H1 (cell line): ENCODE measurements at regions not wholly inside any gene's neighbourhood (a gene's known extent, or its start where the extent isn't known, plus 50 kb on each side); places are given as distances from the start of the nearest gene placed in this dataset.

Experiments used
- CHD2 ChIP-seq: IDR thresholded peaks from 2 replicates; pipeline ENCODE4 v1.6.1; 2012; ENCODE audit warnings: low read length, improper control_type of control experiment
- CREB1 ChIP-seq: IDR thresholded peaks from 2 replicates; pipeline ENCODE4 v1.6.1; 2012; ENCODE audit warnings: inconsistent platforms
- FOSL1 ChIP-seq: IDR thresholded peaks from 2 replicates; pipeline ENCODE4 v1.6.1; 2011; ENCODE audit warnings: mild to moderate bottlenecking, low read depth, low read length, moderate library complexity; ENCODE audit not compliant: insufficient read depth
- POLR2A ChIP-seq, 2 experiments: IDR thresholded peaks; 1 replicate in 1 of 2; 2 replicates in 1 of 2; pipeline ENCODE4 v1.6.1; 2011; ENCODE audit warnings: low read depth in 2 of 2, low read length in 2 of 2, mild to moderate bottlenecking in 2 of 2; ENCODE audit errors: control extremely low read depth in 1 of 2
- POU5F1 ChIP-seq: IDR thresholded peaks from 2 replicates; pipeline ENCODE4 v1.6.1; 2011; ENCODE audit warnings: low read depth, mild to moderate bottlenecking, low read length, moderate library complexity
- RAD21 ChIP-seq, 2 experiments: IDR thresholded peaks in 1 of 2; conservative IDR thresholded peaks in 1 of 2; 2 replicates each; pipeline ENCODE4 v1.6.1; 2011; ENCODE audit warnings: low read depth in 2 of 2, low read length in 2 of 2, improper control_type of control experiment in 1 of 2, inconsistent platforms in 1 of 2, mild to moderate bottlenecking in 1 of 2, moderate library complexity in 1 of 2
- TAF7 ChIP-seq: optimal IDR thresholded peaks from 2 replicates; pipeline ENCODE3; 2011; ENCODE audit warnings: low read depth, mild to moderate bottlenecking, inconsistent platforms, low read length, moderate library complexity, borderline replicate concordance
- TF ChIP-seq, protein P1 (sequence below): IDR thresholded peaks from 2 replicates; pipeline ENCODE4 v1.6.1; 2012; ENCODE audit warnings: inconsistent platforms
- TF ChIP-seq, protein P2 (sequence below), 3 experiments: IDR thresholded peaks; 1 replicate in 2 of 3; 2 replicates in 1 of 3; pipeline versions ENCODE4 v1.5.1 to v1.6.1; 2011; ENCODE audit warnings: low read length in 3 of 3, mild to moderate bottlenecking in 3 of 3, inconsistent platforms in 2 of 3, low read depth in 1 of 3, moderate library complexity in 1 of 3; ENCODE audit not compliant: insufficient read depth in 1 of 3; ENCODE audit errors: control extremely low read depth in 1 of 3

DNA sequence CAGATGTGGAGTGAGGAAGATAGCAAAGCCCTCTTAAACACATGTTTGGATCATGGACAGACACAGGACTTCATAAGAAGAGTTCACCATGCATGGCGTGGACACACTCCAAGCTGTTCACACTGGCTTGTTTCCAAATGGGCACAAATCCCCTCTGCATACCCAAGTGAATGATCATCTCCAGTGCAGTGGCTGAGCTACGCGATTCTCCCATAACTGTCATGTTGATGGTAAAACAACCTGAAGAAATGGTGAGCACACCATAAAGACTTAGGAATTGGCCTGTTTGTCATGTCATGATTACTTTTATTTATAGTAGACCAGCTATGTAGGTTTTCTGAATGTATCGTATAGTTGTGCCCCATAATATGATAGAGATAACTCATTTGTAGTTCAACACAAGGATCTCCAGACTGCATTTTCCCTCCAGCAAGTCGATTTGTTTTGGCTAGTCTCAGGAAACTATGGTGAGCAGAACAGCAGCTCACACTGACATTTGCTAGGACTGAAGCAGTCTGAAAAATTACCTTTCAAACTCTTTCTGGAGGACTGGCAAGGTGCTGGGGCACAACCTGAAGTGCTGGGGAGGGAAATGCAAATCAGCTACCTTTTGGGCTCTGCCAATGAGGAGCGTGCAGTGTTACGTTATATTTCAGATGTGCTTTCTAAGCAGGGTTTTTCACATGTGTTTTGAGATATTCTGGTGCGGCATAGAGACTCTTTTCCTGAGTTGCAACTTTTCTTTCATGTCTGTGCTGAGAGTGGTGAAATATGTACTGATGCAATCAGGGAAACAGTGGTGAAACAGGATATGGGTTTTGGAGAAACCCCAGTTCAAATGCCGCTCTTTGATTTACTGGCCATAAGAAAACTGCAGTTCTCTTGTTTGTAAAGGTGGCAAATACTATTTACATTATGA, 629.6 kb upstream of the DPP6 start:
- TF ChIP-seq, protein P1, sequence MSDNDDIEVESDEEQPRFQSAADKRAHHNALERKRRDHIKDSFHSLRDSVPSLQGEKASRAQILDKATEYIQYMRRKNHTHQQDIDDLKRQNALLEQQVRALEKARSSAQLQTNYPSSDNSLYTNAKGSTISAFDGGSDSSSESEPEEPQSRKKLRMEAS, result no peak
- TF ChIP-seq, protein P2, sequence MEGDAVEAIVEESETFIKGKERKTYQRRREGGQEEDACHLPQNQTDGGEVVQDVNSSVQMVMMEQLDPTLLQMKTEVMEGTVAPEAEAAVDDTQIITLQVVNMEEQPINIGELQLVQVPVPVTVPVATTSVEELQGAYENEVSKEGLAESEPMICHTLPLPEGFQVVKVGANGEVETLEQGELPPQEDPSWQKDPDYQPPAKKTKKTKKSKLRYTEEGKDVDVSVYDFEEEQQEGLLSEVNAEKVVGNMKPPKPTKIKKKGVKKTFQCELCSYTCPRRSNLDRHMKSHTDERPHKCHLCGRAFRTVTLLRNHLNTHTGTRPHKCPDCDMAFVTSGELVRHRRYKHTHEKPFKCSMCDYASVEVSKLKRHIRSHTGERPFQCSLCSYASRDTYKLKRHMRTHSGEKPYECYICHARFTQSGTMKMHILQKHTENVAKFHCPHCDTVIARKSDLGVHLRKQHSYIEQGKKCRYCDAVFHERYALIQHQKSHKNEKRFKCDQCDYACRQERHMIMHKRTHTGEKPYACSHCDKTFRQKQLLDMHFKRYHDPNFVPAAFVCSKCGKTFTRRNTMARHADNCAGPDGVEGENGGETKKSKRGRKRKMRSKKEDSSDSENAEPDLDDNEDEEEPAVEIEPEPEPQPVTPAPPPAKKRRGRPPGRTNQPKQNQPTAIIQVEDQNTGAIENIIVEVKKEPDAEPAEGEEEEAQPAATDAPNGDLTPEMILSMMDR (IDR thresholded peaks at IDR 0.05; ENCODE audit: control extremely low read depth in 1 of 3, insufficient read depth in 1 of 3, low read depth in 1 of 3, low read length in 3 of 3), result no peak
- TF ChIP-seq CHD2, result no peak
- no peak for TF ChIP-seq POLR2A (IDR thresholded peaks at IDR 0.05; ENCODE audit: control extremely low read depth in 1 of 2, low read depth in 2 of 2, low read length in 2 of 2)
- TF ChIP-seq TAF7, result no peak
- TF ChIP-seq CREB1, result no peak
- no peak for TF ChIP-seq POU5F1
- TF ChIP-seq RAD21 (IDR thresholded peaks at IDR 0.05 in 1 of 2, conservative IDR thresholded peaks at IDR 0.05 in 1 of 2; ENCODE audit: low read depth in 2 of 2, low read length in 2 of 2), result no peak
- no peak for TF ChIP-seq FOSL1
